ENCODE measurements at regions not wholly inside any gene's neighbourhood (a gene's known extent, or its start where the extent isn't known, plus 50 kb on each side); places are given as distances from the start of the nearest gene placed in this dataset.

GRCh38 chr11:119807402-119807801 is 78.4 kb upstream of the NECTIN1 start:
- H3K9ac ChIP-seq (ENCODE audit: insufficient read depth, low read depth, low read length), result no peak overlapping the region
- 8% methylated on average over 2 of the region's 5 CpGs for WGBS (ENCODE audit: low lambda C conversion rate)
- intact Hi-C loops (cut with micrococcal nuclease; ENCODE audit: unreplicated experiment) (no loop called here), in situ Hi-C loops (cut with HindIII; ENCODE audit: extremely low pct_ligation_motif_present, low pct_unique_long_range_greater_than_20kb) (no loop called here)
- FAIRE-seq, result no peak
- H2AFZ ChIP-seq (ENCODE audit: low read length), result no peak overlapping the region
- H3K27ac ChIP-seq (ENCODE audit: extremely low read length, insufficient read depth, low read length), result no peak overlapping the region
- H3K4me2 ChIP-seq (ENCODE audit: low read depth, low read length), result no peak overlapping the region
- no peaks in the 10 kb centered on the region for H4K20me1 ChIP-seq (ENCODE audit: insufficient read depth, low read length)
- no peak for ATAC-seq
- POLR2A ChIA-PET, result no interaction called here
- peaks cover 15 to 50% of the 10 kb centered on the region in 2 experiments; a peak in 4 of 5 replicates for H3K27me3 ChIP-seq (ENCODE audit: control insufficient read depth in 1 of 2, insufficient read depth in 2 of 2, low read length in 2 of 2)
- CTCF ChIA-PET (ENCODE audit: low intra/inter-chr PET ratio, low total read pairs), result no interaction called here
- H3K9me3 ChIP-seq (ENCODE audit: low read length), result no peaks in the 10 kb centered on the region
- no peaks in the 10 kb centered on the region for H3K79me2 ChIP-seq (ENCODE audit: insufficient read depth, low read length)
- H3K4me1 ChIP-seq (ENCODE audit: insufficient read depth, low read length), result no peaks in the 10 kb centered on the region
- no TSS peak for BruUV-seq (replicated peaks)
- H3K36me3 ChIP-seq (replicated peaks in 1 of 2; ENCODE audit: control insufficient read depth in 1 of 2, insufficient read depth in 2 of 2, low read length in 2 of 2), result no peaks in the 10 kb centered on the region
- no peak overlapping the region for H3K4me3 ChIP-seq (replicated peaks in 1 of 3; ENCODE audit: insufficient read depth in 1 of 3, low read depth in 2 of 3, low read length in 3 of 3)
- no peak for DNase-seq (ENCODE audit: low spot score)
- no peak for TF ChIP-seq FUBP1 (CRISPR knock-in tag; IDR thresholded peaks at IDR 0.05; ENCODE audit: borderline replicate concordance)
- no peak for TF ChIP-seq ZBTB46 (CRISPR knock-in tag; IDR thresholded peaks at IDR 0.05; ENCODE audit: borderline replicate concordance)
- TF ChIP-seq ZNF543 (CRISPR knock-in tag; IDR thresholded peaks at IDR 0.05), result no peak
- TF ChIP-seq ZNF570 (CRISPR knock-in tag; IDR thresholded peaks at IDR 0.05; ENCODE audit: borderline replicate concordance), result no peak
- TF ChIP-seq ZNF17 (CRISPR knock-in tag; IDR thresholded peaks at IDR 0.05), result no peak
- no peak for TF ChIP-seq ZNF260 (CRISPR knock-in tag; IDR thresholded peaks at IDR 0.05; ENCODE audit: borderline replicate concordance, low read depth)
- TF ChIP-seq SSRP1 (CRISPR knock-in tag; IDR thresholded peaks at IDR 0.05), result no peak
- no peak for TF ChIP-seq PRDM10 (CRISPR knock-in tag; IDR thresholded peaks at IDR 0.05; ENCODE audit: low read depth)
- no peak for TF ChIP-seq MTF2 (CRISPR knock-in tag; IDR thresholded peaks at IDR 0.05; ENCODE audit: borderline replicate concordance)
- no peak for TF ChIP-seq SYNCRIP (IDR thresholded peaks at IDR 0.05; ENCODE audit: insufficient read depth, low read depth, low read length)
- TF ChIP-seq TARDBP (CRISPR knock-in tag; IDR thresholded peaks at IDR 0.05), result no peak
- no peak for TF ChIP-seq NFAT5 (CRISPR knock-in tag; IDR thresholded peaks at IDR 0.05)
- TF ChIP-seq TGIF2 (CRISPR knock-in tag; IDR thresholded peaks at IDR 0.05), result no peak

Data from HepG2 (cell line).